ENCODE measurements at regions not wholly inside any gene's neighbourhood (a gene's known extent, or its start where the extent isn't known, plus 50 kb on each side); places are given as distances from the start of the nearest gene placed in this dataset.

DNA sequence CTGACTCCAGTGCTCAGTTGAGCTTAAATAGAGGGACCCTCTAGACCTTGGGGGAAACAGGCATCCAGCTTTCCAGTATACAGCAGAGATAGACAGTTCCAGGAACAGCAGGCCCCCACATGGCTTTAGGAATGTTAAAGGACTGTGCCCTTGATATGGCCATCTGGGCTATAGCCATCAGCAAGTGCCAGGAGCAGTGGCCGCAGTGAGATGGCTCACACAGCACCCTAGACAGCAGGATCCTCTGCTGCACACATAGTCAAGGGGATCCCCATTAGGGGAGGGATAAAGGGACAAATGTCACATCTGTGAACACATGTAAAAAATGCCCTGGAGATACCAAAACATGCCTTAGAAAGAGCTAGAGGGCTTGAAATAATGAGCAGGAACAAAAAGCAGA, 213.4 kb downstream of the PTH2R start:
- TF ChIP-seq, protein P1, sequence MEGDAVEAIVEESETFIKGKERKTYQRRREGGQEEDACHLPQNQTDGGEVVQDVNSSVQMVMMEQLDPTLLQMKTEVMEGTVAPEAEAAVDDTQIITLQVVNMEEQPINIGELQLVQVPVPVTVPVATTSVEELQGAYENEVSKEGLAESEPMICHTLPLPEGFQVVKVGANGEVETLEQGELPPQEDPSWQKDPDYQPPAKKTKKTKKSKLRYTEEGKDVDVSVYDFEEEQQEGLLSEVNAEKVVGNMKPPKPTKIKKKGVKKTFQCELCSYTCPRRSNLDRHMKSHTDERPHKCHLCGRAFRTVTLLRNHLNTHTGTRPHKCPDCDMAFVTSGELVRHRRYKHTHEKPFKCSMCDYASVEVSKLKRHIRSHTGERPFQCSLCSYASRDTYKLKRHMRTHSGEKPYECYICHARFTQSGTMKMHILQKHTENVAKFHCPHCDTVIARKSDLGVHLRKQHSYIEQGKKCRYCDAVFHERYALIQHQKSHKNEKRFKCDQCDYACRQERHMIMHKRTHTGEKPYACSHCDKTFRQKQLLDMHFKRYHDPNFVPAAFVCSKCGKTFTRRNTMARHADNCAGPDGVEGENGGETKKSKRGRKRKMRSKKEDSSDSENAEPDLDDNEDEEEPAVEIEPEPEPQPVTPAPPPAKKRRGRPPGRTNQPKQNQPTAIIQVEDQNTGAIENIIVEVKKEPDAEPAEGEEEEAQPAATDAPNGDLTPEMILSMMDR (optimal IDR thresholded peaks at IDR 0.05 in 1 of 3, IDR thresholded peaks at IDR 0.05 in 1 of 3, conservative IDR thresholded peaks at IDR 0.05 in 1 of 3; ENCODE audit: extremely low read depth in 1 of 3, insufficient read depth in 2 of 3, low read length in 3 of 3) = no peak
- no peak for TF ChIP-seq EZH2 (IDR thresholded peaks at IDR 0.05; ENCODE audit: low read length)
- dilution Hi-C loops (cut with MboI; ENCODE audit: extremely low pct_ligation_motif_present, low sequenced_read_pairs) = no loop called here

DNA sequence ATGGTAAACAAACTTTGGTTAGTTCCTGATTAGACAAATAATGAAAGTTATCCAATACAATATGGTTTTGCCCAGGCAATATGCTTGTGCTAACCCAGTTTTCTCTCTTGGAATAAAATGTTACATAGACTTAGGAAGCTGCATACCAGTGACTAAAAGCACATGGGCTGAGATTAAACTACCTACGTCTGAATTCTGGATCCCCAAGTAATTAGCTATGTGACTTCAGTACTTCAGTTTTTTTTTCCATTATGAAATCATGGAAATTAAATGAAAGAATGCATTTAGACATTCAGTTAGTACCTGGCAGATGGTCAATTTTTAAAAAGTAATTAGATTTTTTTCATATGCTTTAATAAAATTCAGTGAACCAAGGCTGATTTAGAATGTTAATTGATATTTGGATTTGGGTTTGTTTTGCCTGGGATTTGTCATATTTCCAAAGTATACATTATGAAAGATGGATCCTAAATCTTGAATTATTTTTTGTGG, 213.9 kb downstream of the PTH2R start:
- FAIRE-seq = no peak

More for the DNA sequence above, 213.4 kb downstream of the PTH2R start:
- Histone ChIP-seq H2AFZ (ENCODE audit: control insufficient read depth, low read length) (no peak overlapping the region), H3K9me3 (ENCODE audit: control insufficient read depth, low read depth, low read length) (no peaks in the 10 kb centered on the region), H3K9me1 (ENCODE audit: control insufficient read depth, extremely low read depth, insufficient read depth, low read length) (no peaks in the 10 kb centered on the region), H3K27me3 (ENCODE audit: control insufficient read depth, extremely low read depth, insufficient read depth, low read length) (no peaks in the 10 kb centered on the region), H3K4me1 (ENCODE audit: control insufficient read depth, extremely low read depth, insufficient read depth, low read length) (no peaks in the 10 kb centered on the region), H3K4me3 (ENCODE audit: control insufficient read depth in 2 of 3, extremely low read depth in 1 of 3, insufficient read depth in 2 of 3, low read depth in 1 of 3, low read length in 3 of 3) (no peak overlapping the region), H3K4me2 (ENCODE audit: control insufficient read depth, extremely low read depth, insufficient read depth, low read depth, low read length) (no peak overlapping the region), H3K9ac (ENCODE audit: control insufficient read depth, extremely low read depth, insufficient read depth, low read length) (no peak overlapping the region), H3K27ac (ENCODE audit: control insufficient read depth, insufficient read depth, low read length) (no peak overlapping the region), H3K79me2 (ENCODE audit: control insufficient read depth, insufficient read depth, low read length) (no peaks in the 10 kb centered on the region), H4K20me1 (ENCODE audit: control insufficient read depth, extremely low read depth, insufficient read depth, low read length) (no peaks in the 10 kb centered on the region), H3K36me3 (ENCODE audit: control insufficient read depth in 2 of 2, extremely low read depth in 1 of 2, insufficient read depth in 2 of 2, low read length in 2 of 2) (no peaks in the 10 kb centered on the region)
- FAIRE-seq (no peak), DNase-seq (ENCODE audit: low read depth, low spot score) (no peak)

More for the DNA sequence above, 213.9 kb downstream of the PTH2R start:
- H3K9me3 ChIP-seq (ENCODE audit: control insufficient read depth, low read depth, low read length) = no peaks in the 10 kb centered on the region
- no peak for DNase-seq (ENCODE audit: low read depth, low spot score)
- no peaks in the 10 kb centered on the region for H3K79me2 ChIP-seq (ENCODE audit: control insufficient read depth, insufficient read depth, low read length)
- TF ChIP-seq, protein P1 (optimal IDR thresholded peaks at IDR 0.05 in 1 of 3, IDR thresholded peaks at IDR 0.05 in 1 of 3, conservative IDR thresholded peaks at IDR 0.05 in 1 of 3; ENCODE audit: extremely low read depth in 1 of 3, insufficient read depth in 2 of 3, low read length in 3 of 3) = no peak
- no peak for TF ChIP-seq EZH2 (IDR thresholded peaks at IDR 0.05; ENCODE audit: low read length)
- H3K4me1 ChIP-seq (ENCODE audit: control insufficient read depth, extremely low read depth, insufficient read depth, low read length) = no peaks in the 10 kb centered on the region
- no peak overlapping the region for H3K9ac ChIP-seq (ENCODE audit: control insufficient read depth, extremely low read depth, insufficient read depth, low read length)
- H3K27ac ChIP-seq (ENCODE audit: control insufficient read depth, insufficient read depth, low read length) = no peak overlapping the region
- no peaks in the 10 kb centered on the region for H3K9me1 ChIP-seq (ENCODE audit: control insufficient read depth, extremely low read depth, insufficient read depth, low read length)
- H3K36me3 ChIP-seq (ENCODE audit: control insufficient read depth in 2 of 2, extremely low read depth in 1 of 2, insufficient read depth in 2 of 2, low read length in 2 of 2) = no peaks in the 10 kb centered on the region
- no peaks in the 10 kb centered on the region for H4K20me1 ChIP-seq (ENCODE audit: control insufficient read depth, extremely low read depth, insufficient read depth, low read length)
- dilution Hi-C loops (cut with MboI; ENCODE audit: extremely low pct_ligation_motif_present, low sequenced_read_pairs) = no loop called here
- H2AFZ ChIP-seq (ENCODE audit: control insufficient read depth, low read length) = no peak overlapping the region
- no peak overlapping the region for H3K4me2 ChIP-seq (ENCODE audit: control insufficient read depth, extremely low read depth, insufficient read depth, low read depth, low read length)
- H3K27me3 ChIP-seq (ENCODE audit: control insufficient read depth, extremely low read depth, insufficient read depth, low read length) = no peaks in the 10 kb centered on the region
- no peak overlapping the region for H3K4me3 ChIP-seq (ENCODE audit: control insufficient read depth in 2 of 3, extremely low read depth in 1 of 3, insufficient read depth in 2 of 3, low read depth in 1 of 3, low read length in 3 of 3)

Measured in keratinocyte (primary cell).